AG09319 (cell line): ENCODE measurements at regions not wholly inside any gene's neighbourhood (a gene's known extent, or its start where the extent isn't known, plus 50 kb on each side); places are given as distances from the start of the nearest gene placed in this dataset.

ENCODE experiments used
- DNase-seq: peaks from one replicate; pipeline ENCODE4 v3.0.0-alpha.2; 2010; ENCODE audit warnings: low read depth; ENCODE audit errors: extremely low read depth
- CTCF ChIP-seq: IDR thresholded peaks from 2 replicates; pipeline ENCODE4 v1.5.1; 2011; ENCODE audit warnings: low read depth, mild to moderate bottlenecking, inconsistent platforms, low read length, moderate library complexity

GRCh38 chr2:7325186-7325585, 408.0 kb downstream of the RNF144A start:
- TF ChIP-seq CTCF: no peak
- no peak for DNase-seq

GRCh38 chr2:7329465-7329864, 412.3 kb downstream of the RNF144A start:
- TF ChIP-seq CTCF: no peak
- DNase-seq: no peak

GRCh38 chr2:7333189-7333765, 416.1 kb downstream of the RNF144A start:
- no peak for DNase-seq
- TF ChIP-seq CTCF: no peak

- TF ChIP-seq CTCF: no peak
- DNase-seq: no peak
Measured at GRCh38 chr2:7333960-7334493, 416.8 kb downstream of the RNF144A start.

GRCh38 chr2:7338961-7339360, 421.7 kb downstream of the RNF144A start:
- no peak for DNase-seq
- TF ChIP-seq CTCF: no peak

GRCh38 chr2:7346336-7346735, 429.1 kb downstream of the RNF144A start:
- DNase-seq: no peak
- TF ChIP-seq CTCF: no peak

- DNase-seq: no peak
- no peak for TF ChIP-seq CTCF
Measured at GRCh38 chr2:7348761-7349160, 431.5 kb downstream of the RNF144A start.
